Astrocyte of the spinal cord (primary cell): ENCODE measurements at regions not wholly inside any gene's neighbourhood (a gene's known extent, or its start where the extent isn't known, plus 50 kb on each side); places are given as distances from the start of the nearest gene placed in this dataset.

Experiments used
- DNase-seq: peaks from one replicate; pipeline ENCODE4 v3.0.0; 2011; ENCODE audit warnings: low read depth, low spot score
- H3K4me3 ChIP-seq: 2 replicates; pipeline ENCODE4 v1.5.1; 2011; ENCODE audit warnings: low read depth, mild to moderate bottlenecking, low read length, moderate library complexity
- CTCF ChIP-seq: IDR thresholded peaks from 2 replicates; pipeline ENCODE4 v1.5.1; 2012; ENCODE audit warnings: low read depth, mild to moderate bottlenecking, low read length, inconsistent platforms
- in situ Hi-C: cut with HindIII; loops from 2 replicates; pipeline ENCODE4 v1.10.0; 2017; ENCODE audit warnings: low sequenced_read_pairs

GRCh38 chr1:57638239-57638638 lies 214.4 kb upstream of the DAB1 start:
- in situ Hi-C loops: no loop called here
- H3K4me3 ChIP-seq: no peak overlapping the region
- no peak for DNase-seq
- TF ChIP-seq CTCF: no peak

DNA sequence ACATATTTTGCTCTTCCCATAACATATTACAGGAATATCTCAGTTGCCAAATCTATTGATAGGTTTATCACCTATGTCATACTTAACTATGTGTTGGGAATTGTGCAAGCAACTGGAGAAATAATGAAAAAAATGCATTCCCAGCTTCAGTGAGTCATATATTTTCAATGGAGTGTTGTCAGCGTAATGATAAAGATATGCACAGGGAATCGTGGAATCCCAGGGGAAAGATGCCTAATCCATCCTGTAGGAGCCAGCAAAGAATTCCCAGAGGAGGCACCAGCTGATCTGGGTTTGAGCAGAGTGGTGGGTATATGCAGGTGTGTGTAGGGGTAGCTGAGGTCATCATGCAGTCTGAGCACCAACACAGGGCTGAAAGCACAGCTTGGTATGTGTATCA lies 213.3 kb upstream of the DAB1 start:
- H3K4me3 ChIP-seq: no peak overlapping the region
- DNase-seq: no peak
- TF ChIP-seq CTCF: no peak
- in situ Hi-C loops: no loop called here

GRCh38 chr1:57633881-57634280 lies 210.0 kb upstream of the DAB1 start:
- no peak overlapping the region for H3K4me3 ChIP-seq
- in situ Hi-C loops: no loop called here
- no peak for TF ChIP-seq CTCF
- DNase-seq: no peak

DNA sequence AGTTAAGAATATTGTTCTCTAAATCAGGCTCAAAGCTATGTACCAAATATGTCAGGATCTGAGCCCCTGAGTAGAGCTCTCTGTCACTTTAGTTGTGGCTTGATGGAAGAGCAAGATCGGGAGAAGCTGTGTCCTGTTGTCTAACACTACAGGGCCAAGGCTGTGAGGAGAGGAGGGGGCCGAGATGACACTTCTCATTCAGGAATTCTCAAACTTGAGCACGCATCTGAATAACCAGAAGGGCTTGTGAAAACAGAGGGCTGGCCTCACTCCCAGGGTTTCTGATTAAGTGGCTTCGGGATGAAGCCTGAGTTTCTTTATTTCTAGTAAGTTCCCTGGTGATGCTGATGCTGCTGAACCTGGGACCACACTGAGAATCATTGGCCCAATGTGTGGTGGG lies 209.2 kb upstream of the DAB1 start:
- no peak for TF ChIP-seq CTCF
- in situ Hi-C loops: no loop called here
- no peak overlapping the region for H3K4me3 ChIP-seq
- DNase-seq: no peak

- H3K4me3 ChIP-seq: no peak overlapping the region
- TF ChIP-seq CTCF: no peak
- DNase-seq: no peak
- in situ Hi-C loops: no loop called here
Measured at GRCh38 chr1:57632401-57632800, 208.5 kb upstream of the DAB1 start.

DNA sequence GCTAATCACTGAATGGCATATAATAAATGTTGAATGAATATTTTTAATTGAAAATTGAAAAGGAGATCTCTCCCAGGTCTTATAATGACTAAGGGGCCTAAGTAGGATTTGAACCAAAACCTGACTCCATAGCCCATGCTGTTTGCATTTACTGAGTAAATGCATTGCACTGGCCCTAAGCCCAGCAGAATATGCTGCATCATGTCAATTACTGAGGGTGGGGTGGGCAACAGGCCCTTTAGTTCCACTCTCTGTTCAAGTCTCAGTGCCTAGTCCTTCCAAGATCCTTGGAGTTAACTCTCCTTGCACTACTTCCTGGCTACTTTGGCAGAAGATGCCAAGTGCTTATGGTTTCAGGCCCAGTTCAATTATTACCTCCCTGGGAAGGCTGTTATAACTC lies 203.8 kb upstream of the DAB1 start:
- DNase-seq: no peak
- in situ Hi-C loops: no loop called here
- H3K4me3 ChIP-seq: no peak overlapping the region
- no peak for TF ChIP-seq CTCF

DNA sequence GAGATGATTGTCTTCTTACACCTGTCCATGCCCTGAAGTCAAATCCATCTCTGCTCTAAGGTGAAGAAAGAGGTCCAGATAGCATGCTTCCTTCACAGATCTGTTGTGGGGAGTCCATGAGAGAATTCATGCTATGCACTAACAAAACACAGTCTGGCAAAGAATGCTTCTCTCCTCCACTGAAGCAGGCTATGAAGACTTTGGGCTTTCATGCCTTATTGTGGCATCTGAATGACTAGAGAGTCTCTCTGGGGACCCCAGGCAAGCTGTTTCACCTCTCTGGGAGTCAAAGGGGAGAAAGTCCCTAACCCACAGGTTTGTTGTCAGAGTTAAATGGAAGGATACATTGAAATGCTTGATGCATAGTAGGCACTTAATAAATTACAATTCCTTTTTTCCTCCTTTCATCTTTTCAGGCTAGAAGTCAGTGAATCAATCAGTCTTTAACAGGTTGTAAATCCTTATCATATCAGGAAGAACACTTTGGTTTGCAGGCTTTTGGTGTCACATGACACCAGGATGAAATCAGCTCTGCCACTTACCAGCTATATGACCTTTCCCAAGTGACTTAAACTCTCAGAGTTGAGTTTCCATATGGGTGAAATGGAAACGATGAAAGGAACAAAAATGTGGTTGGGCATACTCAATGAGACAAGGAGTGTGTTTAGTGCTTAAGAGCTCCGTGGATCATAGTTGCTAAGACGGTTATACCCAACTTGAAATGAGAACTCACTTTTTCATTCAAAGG lies 200.1 kb upstream of the DAB1 start:
- H3K4me3 ChIP-seq: no peak overlapping the region
- no peak for TF ChIP-seq CTCF
- DNase-seq: no peak
- in situ Hi-C loops: no loop called here
